ENCODE measurements at regions not wholly inside any gene's neighbourhood (a gene's known extent, or its start where the extent isn't known, plus 50 kb on each side); places are given as distances from the start of the nearest gene placed in this dataset.

- Histone ChIP-seq H3K27me3 (ENCODE audit: low read length) (no peaks in the 10 kb centered on the region), H3K9me3 (ENCODE audit: low read length) (no peaks in the 10 kb centered on the region), H3K27ac (ENCODE audit: low read length) (no peak overlapping the region), H3F3A (ENCODE audit: low read length, unreplicated experiment) (no peaks in the 10 kb centered on the region), H3K4me2 (ENCODE audit: low read length) (no peak overlapping the region), H3K4me3 (ENCODE audit: low read length) (no peak overlapping the region), H3K9ac (ENCODE audit: low read length) (no peak overlapping the region), H3K79me2 (ENCODE audit: low read length) (no peaks in the 10 kb centered on the region), H3K36me3 (ENCODE audit: low read depth, low read length) (no peaks in the 10 kb centered on the region), H2AFZ (ENCODE audit: low read length) (no peak overlapping the region), H4K20me1 (ENCODE audit: low read length) (no peaks in the 10 kb centered on the region), H3K9me2 (replicated peaks; ENCODE audit: low read length) (no peaks in the 10 kb centered on the region), H3K4me1 (ENCODE audit: insufficient read depth, low read length) (no peaks in the 10 kb centered on the region)
- ATAC-seq, result no peak
- intact Hi-C loops (cut with micrococcal nuclease), result no loop called here
- TF ChIP-seq CTCF (conservative IDR thresholded peaks at IDR 0.05; ENCODE audit: low read depth, low read length) (no peak), EZH2phosphoT487 (IDR thresholded peaks at IDR 0.05; ENCODE audit: borderline replicate concordance, low read length) (no peak), EZH2 (IDR thresholded peaks at IDR 0.05; ENCODE audit: low read length, unreplicated experiment) (no peak)
- no TSS peak for BruUV-seq (replicated peaks)
- ChIA-PET POLR2A (ENCODE audit: unreplicated experiment) (interaction anchor here (0.6 kb wide), 1 partner anchor 716 kb away, joined by 3 read pairs; no protein-coding TSS in a partner anchor), CTCF (no interaction called here)
- DNase-seq, result no peak
Observed at GRCh38 chr2:146944601-146945000, 900.2 kb upstream of the ACVR2A start.

- no TSS peak for BruUV-seq (replicated peaks)
- Histone ChIP-seq H4K20me1 (ENCODE audit: low read length) (no peaks in the 10 kb centered on the region), H3K79me2 (ENCODE audit: low read length) (no peaks in the 10 kb centered on the region), H3K4me1 (ENCODE audit: insufficient read depth, low read length) (no peaks in the 10 kb centered on the region), H3K27me3 (ENCODE audit: low read length) (no peaks in the 10 kb centered on the region), H3K27ac (ENCODE audit: low read length) (no peak overlapping the region), H3K36me3 (ENCODE audit: low read depth, low read length) (no peaks in the 10 kb centered on the region), H3K4me3 (ENCODE audit: low read length) (no peak overlapping the region), H3K9me2 (replicated peaks; ENCODE audit: low read length) (no peaks in the 10 kb centered on the region), H3K9me3 (ENCODE audit: low read length) (no peaks in the 10 kb centered on the region), H3K4me2 (ENCODE audit: low read length) (no peak overlapping the region), H3K9ac (ENCODE audit: low read length) (no peak overlapping the region), H2AFZ (ENCODE audit: low read length) (no peak overlapping the region), H3F3A (ENCODE audit: low read length, unreplicated experiment) (no peaks in the 10 kb centered on the region)
- TF ChIP-seq EZH2 (IDR thresholded peaks at IDR 0.05; ENCODE audit: low read length, unreplicated experiment) (no peak), CTCF (conservative IDR thresholded peaks at IDR 0.05; ENCODE audit: low read depth, low read length) (no peak), EZH2phosphoT487 (IDR thresholded peaks at IDR 0.05; ENCODE audit: borderline replicate concordance, low read length) (no peak)
- ChIA-PET POLR2A (ENCODE audit: unreplicated experiment) (no interaction called here), CTCF (interaction anchor here (0.6 kb wide), 1 partner anchor 91 kb away, joined by 3 read pairs; no protein-coding TSS in a partner anchor)
- no peak for ATAC-seq
- intact Hi-C loops (cut with micrococcal nuclease), result no loop called here
- DNase-seq, result no peak
Observed at GRCh38 chr2:146939991-146940685, 904.7 kb upstream of the ACVR2A start.

GRCh38 chr2:146934921-146935320 lies 909.9 kb upstream of the ACVR2A start:
- no peak overlapping the region for H3K27ac ChIP-seq (ENCODE audit: low read length)
- H3K9ac ChIP-seq (ENCODE audit: low read length), result no peak overlapping the region
- no peak overlapping the region for H3K4me2 ChIP-seq (ENCODE audit: low read length)
- H3F3A ChIP-seq (ENCODE audit: low read length, unreplicated experiment), result no peaks in the 10 kb centered on the region
- H3K27me3 ChIP-seq (ENCODE audit: low read length), result no peaks in the 10 kb centered on the region
- TF ChIP-seq CTCF (conservative IDR thresholded peaks at IDR 0.05; ENCODE audit: low read depth, low read length), result no peak
- no peak for TF ChIP-seq EZH2phosphoT487 (IDR thresholded peaks at IDR 0.05; ENCODE audit: borderline replicate concordance, low read length)
- TF ChIP-seq EZH2 (IDR thresholded peaks at IDR 0.05; ENCODE audit: low read length, unreplicated experiment), result no peak
- DNase-seq (no peak), ATAC-seq (no peak)
- no peaks in the 10 kb centered on the region for H3K79me2 ChIP-seq (ENCODE audit: low read length)
- no peak overlapping the region for H3K4me3 ChIP-seq (ENCODE audit: low read length)
- H3K9me3 ChIP-seq (ENCODE audit: low read length), result no peaks in the 10 kb centered on the region; the same call in 1 of the 2 replicates
- ChIA-PET CTCF (no interaction called here), POLR2A (ENCODE audit: unreplicated experiment) (no interaction called here)
- H3K9me2 ChIP-seq (replicated peaks; ENCODE audit: low read length), result no peaks in the 10 kb centered on the region
- H3K4me1 ChIP-seq (ENCODE audit: insufficient read depth, low read length), result no peaks in the 10 kb centered on the region
- no TSS peak for BruUV-seq (replicated peaks)
- intact Hi-C loops (cut with micrococcal nuclease), result no loop called here
- no peaks in the 10 kb centered on the region for H3K36me3 ChIP-seq (ENCODE audit: low read depth, low read length)
- no peak overlapping the region for H2AFZ ChIP-seq (ENCODE audit: low read length)
- no peaks in the 10 kb centered on the region for H4K20me1 ChIP-seq (ENCODE audit: low read length)

Data from PC-3 (cell line).